Esophagus squamous epithelium (tissue), 5 donors: ENCODE measurements at regions not wholly inside any gene's neighbourhood (a gene's known extent, or its start where the extent isn't known, plus 50 kb on each side); places are given as distances from the start of the nearest gene placed in this dataset.

Experiments
- DNase-seq: peaks from one replicate; lab custom pipeline; 2025; lab: John Stamatoyannopoulos, UW
- H3K27ac ChIP-seq, 4 donors: fragments of 200-600 bp; sonication (generic); one replicate each; pipeline ENCODE4 v1.5.1; 2016 to 2019; ENCODE audit warnings: mild to moderate bottlenecking in 1 of 4
- H3K27me3 ChIP-seq, 4 donors: fragments of 200-600 bp; sonication (generic); 1 replicate in 3 of 4; 2 replicates in 1 of 4; pipeline versions ENCODE4 v1.5.1 to v1.6.0; 2017 to 2021; ENCODE audit warnings: antibody characterized with exemption in 1 of 4
- H3K36me3 ChIP-seq, 3 donors: fragments of 200-600 bp; sonication (generic); one replicate each; pipeline ENCODE4 v1.5.1; 2016 to 2019
- H3K4me1 ChIP-seq, 3 donors: fragments of 200-600 bp; sonication (generic); one replicate each; pipeline ENCODE4 v1.5.1; 2017 to 2019
- H3K4me3 ChIP-seq, 4 donors: fragments of 200-600 bp; sonication (generic); 1 replicate in 3 of 4; 2 replicates in 1 of 4; pipeline ENCODE4 v1.5.1; 2016 to 2019; ENCODE audit warnings: mild to moderate bottlenecking in 2 of 4, moderate library complexity in 1 of 4
- H3K9me3 ChIP-seq, 3 donors: fragments of 200-600 bp; sonication (generic); one replicate each; pipeline ENCODE4 v1.5.1; 2016 to 2019
- CTCF ChIP-seq, 6 experiments: fragments of 450-650 bp in 4 of 6; fragments of 200-600 bp in 2 of 6; sonication (generic) in 2 of 6; IDR thresholded peaks; one replicate each; pipeline ENCODE4 v1.5.1; 2016 to 2019; ENCODE audit warnings: antibody characterized with exemption in 6 of 6, mild to moderate bottlenecking in 4 of 6, moderate library complexity in 4 of 6
- POLR2A ChIP-seq, 4 donors: fragments of 450-650 bp; IDR thresholded peaks; one replicate each; pipeline ENCODE4 v1.6.1; 2017; ENCODE audit warnings: antibody characterized with exemption in 4 of 4, mild to moderate bottlenecking in 4 of 4, moderate library complexity in 3 of 4
- WGBS, 2 donors: methylation state at CpG; one replicate each; pipeline ENCODE4 v1.1.5; 2018; 5-methylcytosine and 5-hydroxymethylcytosine counted together
- intact Hi-C: fragments of 100-400 bp; cut with DNase I; formaldehyde crosslinking; loops from one replicate; pipeline ENCODE4 v1.15.0; 2022
- donor health status: DM: yes; HTN: yes; CAD: no.

- 46 to 52% methylated on average over 2 of the region's 2 CpGs for WGBS, 2 donors
- DNase-seq: no peak
- H3K4me3 ChIP-seq: no peak overlapping the region
- TF ChIP-seq POLR2A (IDR thresholded peaks at IDR 0.05) (no peak), CTCF (IDR thresholded peaks at IDR 0.05) (no peak)
- no peaks in the 10 kb centered on the region for H3K36me3 ChIP-seq
- H3K4me1 ChIP-seq: no peaks in the 10 kb centered on the region
- H3K9me3 ChIP-seq: peaks cover 0 to 6% (median 4%) of the 10 kb centered on the region in 3 donors
- H3K27ac ChIP-seq: no peak overlapping the region
- intact Hi-C loops: no loop called here
- H3K27me3 ChIP-seq: no peaks in the 10 kb centered on the region
Measured at GRCh38 chr16:52050418-52050817, 496.5 kb downstream of the TOX3 start.

GRCh38 chr16:52035436-52035835, 511.5 kb downstream of the TOX3 start:
- intact Hi-C loops: no loop called here
- 19 to 27% methylated on average over 2 of the region's 2 CpGs for WGBS, 2 donors

GRCh38 chr16:52034830-52035229, 512.1 kb downstream of the TOX3 start:
- no peak overlapping the region for H3K27ac ChIP-seq
- no peaks in the 10 kb centered on the region for H3K36me3 ChIP-seq
- no peak overlapping the region for H3K4me3 ChIP-seq
- TF ChIP-seq POLR2A (IDR thresholded peaks at IDR 0.05) (no peak), CTCF (IDR thresholded peaks at IDR 0.05) (no peak)
- no peaks in the 10 kb centered on the region for H3K9me3 ChIP-seq
- no peak for DNase-seq
- H3K4me1 ChIP-seq: no peaks in the 10 kb centered on the region
- H3K27me3 ChIP-seq: no peaks in the 10 kb centered on the region
- intact Hi-C loops: no loop called here

More at GRCh38 chr16:52035436-52035835, 511.5 kb downstream of the TOX3 start:
- no peak overlapping the region for H3K27ac ChIP-seq
- DNase-seq: no peak
- H3K4me1 ChIP-seq: no peaks in the 10 kb centered on the region
- H3K27me3 ChIP-seq: no peaks in the 10 kb centered on the region
- no peak overlapping the region for H3K4me3 ChIP-seq
- TF ChIP-seq POLR2A (IDR thresholded peaks at IDR 0.05): no peak
- no peak for TF ChIP-seq CTCF (IDR thresholded peaks at IDR 0.05)
- no peaks in the 10 kb centered on the region for H3K9me3 ChIP-seq
- H3K36me3 ChIP-seq: no peaks in the 10 kb centered on the region

- no peaks in the 10 kb centered on the region for H3K27me3 ChIP-seq
- DNase-seq: no peak
- 56% methylated on average over 1 of the region's 1 CpG; no CpG with 5 or more reads in 1 of the 2 donors for WGBS, 2 donors
Measured at GRCh38 chr16:52033992-52034391, 513.0 kb downstream of the TOX3 start.

GRCh38 chr16:52022980-52023379, 524.0 kb downstream of the TOX3 start:
- H3K4me3 ChIP-seq: no peak overlapping the region

More at GRCh38 chr16:52033992-52034391, 513.0 kb downstream of the TOX3 start:
- no peaks in the 10 kb centered on the region for H3K36me3 ChIP-seq
- intact Hi-C loops: no loop called here
- H3K9me3 ChIP-seq: no peaks in the 10 kb centered on the region
- TF ChIP-seq POLR2A (IDR thresholded peaks at IDR 0.05) (no peak), CTCF (IDR thresholded peaks at IDR 0.05) (no peak)
- H3K4me1 ChIP-seq: no peaks in the 10 kb centered on the region
- no peak overlapping the region for H3K4me3 ChIP-seq
- H3K27ac ChIP-seq: no peak overlapping the region

More at GRCh38 chr16:52022980-52023379, 524.0 kb downstream of the TOX3 start:
- DNase-seq: no peak
- no peak overlapping the region for H3K27ac ChIP-seq
- WGBS, 2 donors: 32 to 51% methylated on average over 4 of the region's 4 CpGs
- no peaks in the 10 kb centered on the region for H3K9me3 ChIP-seq
- no peak for TF ChIP-seq CTCF (IDR thresholded peaks at IDR 0.05)
- no peak for TF ChIP-seq POLR2A (IDR thresholded peaks at IDR 0.05)
- no peaks in the 10 kb centered on the region for H3K27me3 ChIP-seq
- intact Hi-C loops: no loop called here
- no peaks in the 10 kb centered on the region for H3K36me3 ChIP-seq
- H3K4me1 ChIP-seq: no peaks in the 10 kb centered on the region
